Activated T-cell treated with anti-CD3 and anti-CD28 coated beads, Interleukin-2, amount 50 U/mL, for 1 hour (primary cell): ENCODE measurements at regions not wholly inside any gene's neighbourhood (a gene's known extent, or its start where the extent isn't known, plus 50 kb on each side); places are given as distances from the start of the nearest gene placed in this dataset.

ENCODE experiments used
- DNase-seq: peaks from one replicate; pipeline ENCODE4 v3.0.0-alpha.2; 2020

- no peak for DNase-seq
These were observed 256.7 kb upstream of the TCF21 start for GRCh38 chr6:133632206-133632605.

DNA sequence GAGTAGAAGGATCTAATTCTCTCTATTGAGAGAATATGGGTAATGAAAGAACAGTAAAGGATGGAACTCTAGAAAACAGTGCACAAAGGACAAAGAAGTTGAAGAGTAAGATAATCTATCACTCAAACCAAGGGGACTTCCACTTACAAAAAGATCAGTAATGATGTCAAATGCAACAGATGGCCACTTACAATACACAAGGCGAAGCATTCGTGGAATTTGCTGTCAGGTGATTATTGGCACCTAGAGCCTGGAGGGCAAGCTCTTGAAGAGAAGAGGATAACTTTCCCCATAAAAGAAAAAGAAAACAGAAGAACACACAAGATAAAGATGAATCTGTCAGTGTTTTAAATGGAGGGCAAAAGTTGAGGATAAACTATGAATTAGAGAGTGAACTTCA is 256.0 kb upstream of the TCF21 start:
- no peak for DNase-seq

GRCh38 chr6:133634474-133634873 is 254.4 kb upstream of the TCF21 start:
- DNase-seq = no peak

DNA sequence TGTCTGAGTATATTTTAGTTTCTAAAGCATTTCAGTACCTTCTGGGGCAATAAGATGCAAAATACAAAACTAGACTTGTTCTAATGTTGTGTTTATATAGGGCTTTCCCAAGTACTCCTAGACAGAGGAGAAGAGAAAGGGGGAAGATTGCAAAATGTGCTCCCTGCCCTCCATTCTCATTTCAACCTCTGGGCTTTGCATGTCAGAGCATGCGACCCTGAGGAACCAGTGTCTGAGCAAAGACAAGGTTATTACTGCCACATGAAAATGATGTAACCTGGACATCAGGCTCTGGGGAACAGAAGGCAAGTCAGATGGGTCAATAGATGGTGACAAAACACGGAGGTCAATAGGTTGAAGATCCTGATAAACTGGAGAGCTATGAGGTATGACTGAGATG is 253.5 kb upstream of the TCF21 start:
- no peak for DNase-seq

GRCh38 chr6:133637436-133637835 is 251.5 kb upstream of the TCF21 start:
- DNase-seq = no peak

- no peak for DNase-seq
These were observed 251.0 kb upstream of the TCF21 start for GRCh38 chr6:133637874-133638273.

DNA sequence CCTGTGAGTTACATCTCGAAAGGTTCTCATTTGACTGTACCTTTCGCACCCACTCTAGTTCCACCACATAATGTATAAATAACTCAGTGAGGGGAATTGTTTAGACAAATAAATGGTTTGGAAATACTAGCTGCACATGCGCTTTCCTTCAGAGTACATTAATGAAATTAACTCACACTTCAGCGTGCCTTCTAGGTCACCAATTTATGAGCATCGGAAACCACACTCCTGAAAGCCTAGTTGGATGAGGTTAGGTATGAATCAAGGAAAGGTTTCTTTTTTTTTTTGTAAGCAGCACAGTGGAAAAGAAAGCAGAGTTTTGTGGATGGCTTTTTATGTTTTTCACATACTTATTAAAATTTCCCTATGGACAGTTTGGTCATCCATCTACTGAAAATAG is 247.8 kb upstream of the TCF21 start:
- no peak for DNase-seq

GRCh38 chr6:133644548-133644891 is 244.4 kb upstream of the TCF21 start:
- DNase-seq = no peak

DNA sequence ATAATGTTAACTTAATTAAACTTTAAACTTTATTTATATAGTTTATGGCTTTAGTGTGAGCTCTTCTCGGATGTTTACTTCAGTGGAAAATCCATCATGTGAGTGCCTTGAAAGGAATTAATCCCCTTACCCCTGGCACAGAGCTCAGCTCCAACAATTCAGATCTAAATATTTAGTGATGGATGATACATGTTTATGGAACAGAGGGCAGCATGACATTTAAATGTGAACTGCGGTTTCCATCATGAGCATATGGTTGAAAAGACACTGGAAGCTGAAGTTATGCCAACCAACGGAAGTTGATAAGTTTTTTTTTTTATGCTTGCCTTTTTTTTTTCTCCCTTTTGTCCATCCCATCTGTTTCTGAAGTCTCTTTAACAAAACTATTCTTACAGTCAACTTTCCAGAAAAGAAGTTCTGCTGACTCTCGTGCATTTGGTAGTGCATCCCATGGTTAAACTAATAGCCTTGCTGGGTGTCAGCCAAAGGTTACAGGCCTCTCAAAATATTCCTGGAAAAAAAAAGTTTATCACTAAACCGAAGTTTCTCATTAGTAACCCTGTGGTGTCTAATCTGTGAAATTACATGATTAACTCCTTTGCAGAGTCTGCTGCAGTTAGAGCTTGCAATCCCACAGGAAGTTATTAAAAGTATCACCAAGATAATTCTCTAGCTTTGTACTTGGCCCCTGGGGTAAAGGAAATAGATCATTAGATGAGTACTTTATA is 243.9 kb upstream of the TCF21 start:
- no peak for DNase-seq

GRCh38 chr6:133645966-133646740 is 242.8 kb upstream of the TCF21 start:
- no peak for DNase-seq

GRCh38 chr6:133648581-133648980 is 240.3 kb upstream of the TCF21 start:
- DNase-seq = no peak

- DNase-seq = no peak
These were observed 217.5 kb upstream of the TCF21 start for GRCh38 chr6:133671376-133671775.

DNA sequence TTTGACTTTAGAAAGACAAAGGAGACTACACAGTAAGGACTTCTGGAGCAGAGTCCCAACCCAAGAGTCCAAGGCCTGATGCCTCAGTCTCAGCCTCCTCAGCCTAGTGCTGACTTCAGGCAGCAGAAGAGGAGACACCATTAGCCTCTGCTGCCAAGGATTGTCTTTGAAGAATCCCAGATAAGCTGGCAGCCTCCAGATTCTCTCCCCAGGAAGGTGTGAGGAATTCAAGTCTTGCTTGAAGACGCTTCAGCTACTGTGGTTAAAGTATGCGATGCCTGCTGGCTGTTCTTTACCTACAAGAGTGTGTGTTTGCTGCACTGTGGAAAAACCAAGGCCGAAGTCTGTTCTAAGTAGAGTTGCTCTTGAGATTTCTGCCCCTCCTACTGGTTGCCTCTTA is 215.9 kb upstream of the TCF21 start:
- DNase-seq = no peak

- DNase-seq = no peak
These were observed 214.3 kb upstream of the TCF21 start for GRCh38 chr6:133674661-133675060.

- DNase-seq = no peak
These were observed 207.9 kb upstream of the TCF21 start for GRCh38 chr6:133680994-133681393.

GRCh38 chr6:133681891-133682290 is 207.0 kb upstream of the TCF21 start:
- no peak for DNase-seq

GRCh38 chr6:133682506-133683307 is 206.2 kb upstream of the TCF21 start:
- DNase-seq = no peak

DNA sequence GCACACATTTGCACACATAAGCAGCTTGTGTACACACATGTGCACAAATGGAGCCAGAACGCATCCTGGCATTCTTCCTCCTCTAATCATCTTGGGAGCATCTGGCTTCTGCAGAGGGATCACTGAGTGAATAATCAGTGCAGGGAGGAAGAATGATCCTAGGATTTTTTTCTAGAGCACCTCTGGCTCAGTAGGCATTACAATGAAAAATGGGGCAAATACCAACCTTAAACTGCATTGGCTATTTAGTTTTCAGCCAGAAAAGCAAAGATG is 205.7 kb upstream of the TCF21 start:
- no peak for DNase-seq

- DNase-seq = no peak
These were observed 205.3 kb upstream of the TCF21 start for GRCh38 chr6:133683606-133684005.

GRCh38 chr6:133688705-133689492 is 200.0 kb upstream of the TCF21 start:
- no peak for DNase-seq

DNA sequence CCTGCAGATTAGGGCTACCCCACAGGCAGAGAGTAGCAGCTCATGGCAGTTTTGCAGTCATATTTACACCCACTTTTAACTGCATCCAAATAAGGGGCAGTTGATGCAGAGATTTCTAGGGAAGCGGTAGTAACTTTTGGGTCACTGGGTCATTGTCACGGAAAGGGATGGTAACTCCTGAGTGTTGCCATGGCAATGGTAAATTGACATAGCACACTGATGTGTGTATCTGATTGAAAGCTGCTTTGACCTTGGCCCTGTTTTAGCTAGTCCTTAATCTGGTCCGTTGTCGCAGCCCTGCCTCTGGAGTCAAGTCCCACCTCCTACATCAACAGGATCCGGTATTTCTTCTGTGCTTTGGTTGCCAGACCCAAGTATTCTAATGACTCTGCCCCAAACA is 199.1 kb upstream of the TCF21 start:
- no peak for DNase-seq

GRCh38 chr6:133693565-133693964 is 195.3 kb upstream of the TCF21 start:
- no peak for DNase-seq

- no peak for DNase-seq
These were observed 191.7 kb upstream of the TCF21 start for GRCh38 chr6:133697185-133697584.
